Lung microvascular endothelial cell (primary cell): ENCODE measurements at regions not wholly inside any gene's neighbourhood (a gene's known extent, or its start where the extent isn't known, plus 50 kb on each side); places are given as distances from the start of the nearest gene placed in this dataset.
A peak's percentile ranks its signal among the peaks of the same experiment; 100 is the strongest.

Experiments used
- DNase-seq, 2 donors: peaks; one replicate each; pipeline versions ENCODE4 v3.0.0 to v3.0.0-alpha.2; 2010; ENCODE audit warnings: low read depth in 2 of 2

DNA sequence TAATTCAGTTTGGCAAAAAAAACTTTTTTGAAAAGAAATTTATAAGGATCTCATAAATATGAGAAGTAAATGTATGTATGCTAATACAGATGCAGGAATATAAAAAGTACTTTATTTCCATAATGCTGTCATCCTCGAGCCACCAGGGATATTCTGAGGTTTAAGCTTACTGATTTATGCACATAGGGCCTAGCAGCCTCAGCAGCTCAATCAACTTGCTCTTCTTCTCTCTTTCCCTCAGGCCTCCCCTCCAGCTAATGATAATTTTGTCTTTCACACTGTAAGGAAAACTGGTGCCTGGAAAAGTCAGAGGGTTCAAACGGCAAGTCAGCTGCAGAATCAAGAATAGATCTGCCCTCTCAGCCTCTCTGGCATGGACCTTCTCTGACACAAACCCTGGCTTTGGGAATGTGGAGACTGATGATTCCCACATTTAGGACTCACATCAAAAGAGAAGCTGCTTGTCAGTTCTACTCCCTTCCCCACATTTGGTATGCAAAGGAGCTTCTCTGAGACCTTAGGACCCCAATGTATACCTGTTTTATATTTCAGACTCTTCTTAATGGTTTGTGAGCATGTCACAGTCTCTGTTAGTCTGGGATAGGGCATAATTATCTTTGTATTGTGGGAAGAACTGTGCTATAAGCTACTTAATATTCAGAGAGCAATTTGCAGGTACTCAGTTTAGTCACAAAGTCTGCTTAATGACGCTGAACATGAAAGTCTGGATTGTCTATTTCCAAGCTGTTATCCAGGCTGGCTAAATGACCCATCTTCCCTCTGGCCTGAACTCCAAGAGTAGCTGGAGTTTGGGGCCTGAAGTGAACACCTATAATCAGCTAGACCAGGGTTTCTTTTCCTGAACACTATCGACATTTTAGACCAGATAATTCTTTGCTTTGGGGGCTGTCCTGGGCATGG, 52.1 kb upstream of the DIPK1A start:
- no peak for DNase-seq

DNA sequence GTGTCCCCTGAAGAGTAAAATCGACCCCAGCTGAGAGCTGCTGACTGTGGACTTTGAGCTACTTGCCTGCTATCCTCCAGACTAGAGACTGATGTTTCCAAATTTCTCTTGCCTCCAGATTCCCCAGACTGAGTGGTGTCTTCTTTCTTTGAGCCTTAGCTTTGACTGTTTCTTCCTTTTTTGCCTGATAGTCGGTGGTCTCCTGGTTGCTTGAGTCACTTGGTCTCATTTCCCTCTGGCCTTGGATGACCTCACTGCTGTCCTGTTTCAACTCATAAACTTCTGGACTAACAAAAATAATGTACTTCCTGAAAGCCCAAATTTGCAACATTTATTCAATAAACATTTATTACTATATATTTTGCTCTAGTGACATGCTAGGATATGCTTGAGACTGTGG, 52.9 kb upstream of the DIPK1A start:
- DNase-seq = peak in 1 of 2 donors; percentile 7

DNA sequence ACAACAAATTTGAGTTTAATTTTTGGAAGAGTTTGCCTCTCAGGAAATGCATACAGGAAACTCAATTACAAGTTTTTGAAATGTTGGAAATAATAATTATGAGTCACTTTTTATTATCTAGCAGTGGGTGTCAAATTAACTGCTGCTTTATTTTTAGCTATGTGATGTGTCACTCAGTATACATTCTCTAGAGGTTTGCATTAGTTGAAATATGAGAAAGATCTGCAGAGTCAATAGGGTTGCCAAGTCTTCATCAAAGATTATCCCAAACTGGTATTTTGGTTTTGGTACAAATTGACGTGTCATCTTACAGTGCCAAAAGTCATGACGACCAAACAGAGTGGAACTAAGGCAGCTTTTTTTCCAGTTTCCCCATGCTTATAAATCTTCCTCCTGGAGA, 54.3 kb upstream of the DIPK1A start:
- no peak for DNase-seq

DNA sequence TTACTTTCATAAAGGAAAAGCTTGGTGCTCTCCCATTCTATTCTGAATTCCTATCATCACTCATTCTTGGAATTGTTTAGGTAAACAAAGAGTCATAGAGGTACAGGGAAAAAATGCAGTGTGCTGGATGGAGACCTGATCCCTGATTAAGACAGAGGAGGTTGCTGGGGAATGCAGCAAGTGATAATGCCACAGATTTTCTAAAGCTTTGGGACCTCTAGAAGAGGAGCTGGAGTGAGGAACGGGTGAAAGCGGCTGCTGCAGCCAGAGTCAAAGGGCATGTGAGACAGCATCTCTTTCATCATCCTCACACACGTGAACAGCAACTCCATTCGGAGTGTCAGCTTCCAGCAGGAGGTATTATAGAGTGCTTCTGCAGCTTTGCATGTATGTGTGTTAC, 54.9 kb upstream of the DIPK1A start:
- no peak for DNase-seq

DNA sequence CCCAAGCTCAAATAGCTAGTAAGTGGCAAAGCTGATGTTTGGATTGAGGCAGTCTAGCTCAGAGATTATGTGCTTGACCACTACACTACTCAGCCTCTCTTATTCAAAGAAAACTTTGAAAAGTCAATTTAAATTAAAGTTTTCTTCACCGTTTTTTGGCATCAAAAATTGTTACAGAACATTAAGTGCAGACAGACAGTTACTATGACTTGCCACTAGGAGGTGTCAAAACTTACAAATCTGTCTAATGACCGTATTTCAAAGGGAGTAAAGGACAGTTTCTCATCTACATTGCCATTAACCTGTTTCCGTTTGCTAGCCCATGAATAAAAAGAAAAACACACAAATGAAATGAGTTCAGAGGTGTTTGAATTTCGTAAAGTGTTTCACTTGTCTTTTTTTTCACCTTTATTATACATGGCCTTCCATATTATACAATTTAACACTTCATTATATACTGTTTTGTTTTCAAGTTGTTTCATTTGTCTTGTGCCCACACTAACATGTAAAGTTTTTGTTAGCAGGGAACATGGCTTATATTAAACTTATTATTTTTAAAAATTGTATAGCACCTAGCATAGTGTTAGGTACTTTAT, 57.4 kb upstream of the MTF2 start:
- DNase-seq = peak; percentile 60 to 65

DNA sequence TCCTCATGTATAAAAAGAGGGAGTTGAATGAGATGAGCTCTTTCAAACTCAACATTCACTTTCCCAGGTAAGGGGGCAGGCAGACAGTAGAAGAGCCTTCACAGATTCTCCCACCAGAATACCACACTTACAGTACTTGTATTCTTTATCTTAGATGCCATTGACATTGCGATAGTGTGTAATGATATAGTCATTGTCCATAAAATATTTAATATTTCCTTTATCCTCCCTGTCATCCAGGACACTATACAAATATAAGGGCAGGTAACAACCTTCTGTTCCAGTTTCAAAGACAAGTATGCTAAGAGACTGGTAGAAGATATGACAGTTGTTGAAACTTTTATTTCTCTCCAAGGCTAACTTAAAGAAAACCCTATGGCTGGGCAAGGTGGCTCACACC, 56.5 kb upstream of the MTF2 start:
- no peak for DNase-seq

DNA sequence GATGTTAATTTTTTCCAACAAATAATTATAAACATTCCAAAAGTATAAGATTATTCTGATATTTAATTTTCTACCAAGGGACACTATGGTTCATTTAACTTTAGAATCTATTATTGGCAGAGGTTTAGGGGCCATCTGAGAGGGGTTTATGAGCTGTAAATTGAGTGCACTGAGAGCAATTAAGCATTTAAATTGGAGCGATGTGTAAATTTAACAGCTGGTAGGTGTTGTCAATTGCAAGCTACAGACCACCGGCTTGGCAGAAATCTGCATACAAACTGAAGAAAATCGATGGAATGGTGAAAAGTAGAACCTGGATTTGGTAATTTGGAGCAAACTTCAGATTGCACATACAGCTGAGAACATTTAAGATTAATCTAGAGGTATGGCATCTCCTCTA, 55.8 kb upstream of the MTF2 start:
- DNase-seq = no peak

DNA sequence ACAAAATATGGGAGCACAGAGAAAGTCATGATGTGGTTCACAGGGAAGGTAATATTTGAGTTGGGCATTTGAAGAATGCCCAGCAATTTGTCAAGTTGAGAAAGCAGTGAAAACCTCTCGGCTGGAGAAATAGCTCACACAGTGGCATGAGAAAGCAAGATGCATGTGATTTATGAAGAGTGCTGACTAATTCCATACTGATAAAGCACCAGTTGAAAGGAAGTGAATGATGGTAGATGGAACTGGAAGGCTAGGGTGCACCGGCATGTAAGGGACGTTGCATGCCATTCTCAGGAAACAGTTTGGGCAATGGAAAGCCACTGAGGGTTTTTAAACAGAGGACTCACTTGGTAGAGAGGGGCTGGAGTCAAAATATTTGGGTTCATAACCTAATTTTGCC, 53.5 kb upstream of the MTF2 start:
- no peak for DNase-seq

DNA sequence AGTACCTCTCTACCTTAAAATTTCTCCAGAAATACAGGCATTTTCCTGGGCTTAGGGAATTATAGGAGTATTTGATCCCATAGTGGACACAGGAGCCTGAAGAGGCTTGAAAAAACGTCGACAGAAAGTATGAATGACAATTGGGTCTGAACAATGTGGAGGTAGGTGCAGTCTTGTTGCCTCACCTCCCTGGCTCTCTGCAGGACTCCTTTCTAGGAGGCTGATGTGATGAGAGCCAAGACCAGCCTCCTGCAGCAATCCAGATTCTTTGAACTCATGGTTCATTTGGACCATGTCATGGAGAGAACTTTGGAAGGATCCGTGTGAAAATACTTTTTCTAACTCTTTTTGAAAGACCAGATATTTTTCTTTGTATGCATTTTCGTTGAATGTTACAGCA, 50.5 kb upstream of the MTF2 start:
- no peak for DNase-seq
